ENCODE measurements at regions not wholly inside any gene's neighbourhood (a gene's known extent, or its start where the extent isn't known, plus 50 kb on each side); places are given as distances from the start of the nearest gene placed in this dataset.

- no peak for DNase-seq
Observed at GRCh38 chr4:8672486-8672885, 79.9 kb downstream of the CPZ start.

GRCh38 chr4:8671712-8672290, 79.2 kb downstream of the CPZ start:
- no peak for DNase-seq
